ENCODE measurements at regions not wholly inside any gene's neighbourhood (a gene's known extent, or its start where the extent isn't known, plus 50 kb on each side); places are given as distances from the start of the nearest gene placed in this dataset.

DNA sequence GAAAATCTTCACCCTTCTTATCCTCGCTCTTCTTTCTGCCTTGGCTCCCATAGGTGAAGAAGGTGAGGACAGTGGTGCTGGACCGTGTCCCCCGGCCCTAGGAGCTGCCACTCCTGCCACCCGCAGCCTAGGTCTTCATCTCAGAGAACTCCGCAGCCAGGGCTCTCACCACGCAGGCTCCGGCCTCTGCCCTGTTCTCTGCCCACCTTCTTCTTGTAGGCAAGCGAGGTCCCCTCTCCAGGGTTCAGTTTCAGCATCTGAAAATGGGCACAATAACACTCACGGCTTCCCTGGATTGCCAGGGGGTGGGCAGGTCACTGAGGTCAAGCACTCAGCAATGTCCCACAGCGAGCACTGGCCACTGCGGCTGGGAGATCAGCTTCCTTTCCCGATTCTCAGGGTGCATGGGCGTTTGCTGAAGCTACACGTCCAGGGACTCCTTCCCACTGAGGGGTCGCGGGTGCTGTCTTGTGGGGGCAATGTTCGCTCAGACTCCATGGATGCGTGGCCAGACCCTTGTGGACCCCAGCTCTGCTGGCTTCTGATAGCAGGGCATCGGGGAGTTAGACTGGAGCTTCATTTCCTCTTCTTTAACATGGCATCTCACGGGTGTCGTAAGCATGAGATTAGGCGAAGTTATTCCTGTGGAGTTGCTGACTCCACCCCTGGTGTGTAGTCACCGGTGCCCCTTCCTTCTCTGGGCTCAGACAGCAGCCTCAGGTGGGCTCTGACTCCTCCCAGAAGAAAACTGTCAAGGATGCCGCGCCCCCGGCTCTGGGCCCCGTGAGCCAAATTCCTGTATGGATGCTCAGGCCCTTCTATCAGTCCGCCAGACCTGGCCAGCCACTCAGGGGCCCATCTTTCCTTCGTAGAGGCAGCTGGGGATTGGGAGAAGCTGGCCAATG, 145.1 kb upstream of the IRX2 start:
- Histone ChIP-seq H3K4me3 (IDR thresholded peaks at IDR 0.05; ENCODE audit: insufficient read depth, low read depth, low read length) (no peak overlapping the region), H3K27me3 (ENCODE audit: insufficient read depth, low read depth) (no peaks in the 10 kb centered on the region), H3K4me1 (ENCODE audit: low read depth, poor library complexity, severe bottlenecking) (no peaks in the 10 kb centered on the region), H3K4me2 (no peak overlapping the region), H3K27ac (no peak overlapping the region), H3K9ac (no peak overlapping the region), H3K79me2 (ENCODE audit: insufficient read depth, low read depth) (no peaks in the 10 kb centered on the region), H4K20me1 (ENCODE audit: insufficient read depth) (no peaks in the 10 kb centered on the region), H3K36me3 (ENCODE audit: insufficient read depth) (no peaks in the 10 kb centered on the region), H2AFZ (ENCODE audit: low read depth) (no peak overlapping the region)
- TF ChIP-seq, protein P1, sequence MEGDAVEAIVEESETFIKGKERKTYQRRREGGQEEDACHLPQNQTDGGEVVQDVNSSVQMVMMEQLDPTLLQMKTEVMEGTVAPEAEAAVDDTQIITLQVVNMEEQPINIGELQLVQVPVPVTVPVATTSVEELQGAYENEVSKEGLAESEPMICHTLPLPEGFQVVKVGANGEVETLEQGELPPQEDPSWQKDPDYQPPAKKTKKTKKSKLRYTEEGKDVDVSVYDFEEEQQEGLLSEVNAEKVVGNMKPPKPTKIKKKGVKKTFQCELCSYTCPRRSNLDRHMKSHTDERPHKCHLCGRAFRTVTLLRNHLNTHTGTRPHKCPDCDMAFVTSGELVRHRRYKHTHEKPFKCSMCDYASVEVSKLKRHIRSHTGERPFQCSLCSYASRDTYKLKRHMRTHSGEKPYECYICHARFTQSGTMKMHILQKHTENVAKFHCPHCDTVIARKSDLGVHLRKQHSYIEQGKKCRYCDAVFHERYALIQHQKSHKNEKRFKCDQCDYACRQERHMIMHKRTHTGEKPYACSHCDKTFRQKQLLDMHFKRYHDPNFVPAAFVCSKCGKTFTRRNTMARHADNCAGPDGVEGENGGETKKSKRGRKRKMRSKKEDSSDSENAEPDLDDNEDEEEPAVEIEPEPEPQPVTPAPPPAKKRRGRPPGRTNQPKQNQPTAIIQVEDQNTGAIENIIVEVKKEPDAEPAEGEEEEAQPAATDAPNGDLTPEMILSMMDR (conservative IDR thresholded peaks at IDR 0.05; ENCODE audit: low read depth, low read length), result no peak

DNA sequence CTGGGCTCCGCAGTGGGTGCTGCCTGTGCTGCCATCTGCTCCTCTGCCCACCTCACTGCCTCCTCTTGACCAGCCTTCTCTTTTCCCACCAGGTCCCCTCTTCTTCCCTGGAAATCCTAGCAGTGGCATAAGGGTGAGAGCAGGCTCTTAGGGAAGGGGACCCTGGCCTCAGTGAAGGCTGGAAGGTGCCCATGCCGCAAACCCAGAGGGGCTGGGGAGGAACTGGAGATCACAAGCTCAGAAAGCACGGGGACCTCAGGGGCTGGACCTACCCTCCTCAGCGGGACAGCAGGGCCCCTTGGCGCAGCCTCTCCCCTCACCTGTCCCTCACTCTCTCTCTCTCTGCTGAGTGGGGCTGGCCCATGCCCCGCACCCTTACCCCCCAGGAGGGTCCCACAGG, 144.4 kb upstream of the IRX2 start:
- no peak overlapping the region for H3K9ac ChIP-seq
- no peaks in the 10 kb centered on the region for H3K27me3 ChIP-seq (ENCODE audit: insufficient read depth, low read depth)
- no peak overlapping the region for H2AFZ ChIP-seq (ENCODE audit: low read depth)
- H3K4me2 ChIP-seq, result no peak overlapping the region
- H3K79me2 ChIP-seq (ENCODE audit: insufficient read depth, low read depth), result no peaks in the 10 kb centered on the region
- no peaks in the 10 kb centered on the region for H3K4me1 ChIP-seq (ENCODE audit: low read depth, poor library complexity, severe bottlenecking)
- no peaks in the 10 kb centered on the region for H4K20me1 ChIP-seq (ENCODE audit: insufficient read depth)
- TF ChIP-seq, protein P1 (conservative IDR thresholded peaks at IDR 0.05; ENCODE audit: low read depth, low read length), result no peak
- H3K36me3 ChIP-seq (ENCODE audit: insufficient read depth), result no peaks in the 10 kb centered on the region
- H3K27ac ChIP-seq, result no peak overlapping the region
- no peak overlapping the region for H3K4me3 ChIP-seq (IDR thresholded peaks at IDR 0.05; ENCODE audit: insufficient read depth, low read depth, low read length)

DNA sequence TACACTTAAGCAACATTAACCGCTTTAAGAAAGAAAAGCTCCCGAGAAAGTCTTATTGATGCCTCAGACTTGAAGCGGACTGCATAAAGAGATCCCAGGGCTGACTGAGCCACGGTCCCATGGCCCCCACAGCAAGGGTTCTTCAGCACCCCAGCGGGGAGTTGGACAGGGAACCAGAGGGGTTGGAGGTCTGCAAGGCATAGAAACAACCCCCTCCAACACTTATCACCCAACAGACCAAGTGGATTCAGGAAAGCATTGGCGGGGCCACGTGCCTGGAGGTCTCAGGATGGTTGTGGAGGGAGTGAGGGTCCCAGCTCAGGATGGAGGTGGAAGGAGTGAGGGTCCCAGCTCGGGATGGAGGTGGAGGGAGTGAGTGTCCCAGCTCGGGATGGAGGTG, 143.7 kb upstream of the IRX2 start:
- no peak overlapping the region for H3K27ac ChIP-seq
- no peak overlapping the region for H2AFZ ChIP-seq (ENCODE audit: low read depth)
- no peaks in the 10 kb centered on the region for H4K20me1 ChIP-seq (ENCODE audit: insufficient read depth)
- no peaks in the 10 kb centered on the region for H3K27me3 ChIP-seq (ENCODE audit: insufficient read depth, low read depth)
- H3K4me2 ChIP-seq, result no peak overlapping the region
- H3K36me3 ChIP-seq (ENCODE audit: insufficient read depth), result no peaks in the 10 kb centered on the region
- TF ChIP-seq, protein P1 (conservative IDR thresholded peaks at IDR 0.05; ENCODE audit: low read depth, low read length), result no peak
- no peak overlapping the region for H3K9ac ChIP-seq
- H3K79me2 ChIP-seq (ENCODE audit: insufficient read depth, low read depth), result no peaks in the 10 kb centered on the region
- H3K4me3 ChIP-seq (IDR thresholded peaks at IDR 0.05; ENCODE audit: insufficient read depth, low read depth, low read length), result no peak overlapping the region
- no peaks in the 10 kb centered on the region for H3K4me1 ChIP-seq (ENCODE audit: low read depth, poor library complexity, severe bottlenecking)

DNA sequence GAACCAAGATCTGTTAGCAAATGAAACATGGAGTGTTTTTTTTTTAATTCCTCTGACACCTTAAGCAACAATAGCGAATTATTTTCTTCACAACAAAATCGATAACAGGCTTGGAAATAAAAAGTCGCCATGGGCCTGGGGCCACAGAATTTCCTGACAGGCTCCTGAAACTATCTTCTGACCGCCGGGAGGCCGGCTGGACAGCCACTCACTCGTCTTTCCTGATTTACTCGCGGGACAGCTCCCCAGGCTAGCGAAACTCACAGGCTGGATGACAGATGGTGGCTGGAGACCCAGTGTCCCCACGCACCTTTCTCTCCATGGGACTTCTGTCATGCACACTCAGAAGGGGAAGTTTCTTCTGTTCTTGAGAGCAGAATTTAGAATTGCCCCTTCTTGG, 143.3 kb upstream of the IRX2 start:
- no peak overlapping the region for H3K27ac ChIP-seq
- no peak overlapping the region for H3K4me2 ChIP-seq
- H3K4me1 ChIP-seq (ENCODE audit: low read depth, poor library complexity, severe bottlenecking), result no peaks in the 10 kb centered on the region
- H3K9ac ChIP-seq, result no peak overlapping the region
- H3K4me3 ChIP-seq (IDR thresholded peaks at IDR 0.05; ENCODE audit: insufficient read depth, low read depth, low read length), result no peak overlapping the region
- TF ChIP-seq, protein P1 (conservative IDR thresholded peaks at IDR 0.05; ENCODE audit: low read depth, low read length), result no peak
- H3K79me2 ChIP-seq (ENCODE audit: insufficient read depth, low read depth), result no peaks in the 10 kb centered on the region
- H3K36me3 ChIP-seq (ENCODE audit: insufficient read depth), result no peaks in the 10 kb centered on the region
- H3K27me3 ChIP-seq (ENCODE audit: insufficient read depth, low read depth), result no peaks in the 10 kb centered on the region
- H2AFZ ChIP-seq (ENCODE audit: low read depth), result no peak overlapping the region
- H4K20me1 ChIP-seq (ENCODE audit: insufficient read depth), result no peaks in the 10 kb centered on the region

All from KMS-11 (cell line).